CD14-positive monocyte (primary cell): ENCODE measurements at regions not wholly inside any gene's neighbourhood (a gene's known extent, or its start where the extent isn't known, plus 50 kb on each side); places are given as distances from the start of the nearest gene placed in this dataset.
"Not testable (repeated sequence)": the region's sequence is repeated elsewhere in the genome, so short reads cannot be mapped to it uniquely, and the experiment has no call there.

Source experiments
- DNase-seq, 3 donors: peaks; one replicate each; pipeline ENCODE4 v3.0.0-alpha.2; 2011 to 2022
- H2AFZ ChIP-seq: 2 replicates; pipeline ENCODE4 v1.6.0; 2012; ENCODE audit warnings: mild to moderate bottlenecking, low read depth, low read length, inconsistent platforms; ENCODE audit not compliant: insufficient read depth, poor library complexity, severe bottlenecking
- H3K27ac ChIP-seq, 2 donors: 1 replicate in 1 of 2; 2 replicates in 1 of 2; pipeline ENCODE4 v1.5.1; 2012 to 2013; ENCODE audit warnings: low read length in 2 of 2, control low read depth in 1 of 2, inconsistent platforms in 1 of 2, low read depth in 1 of 2, mild to moderate bottlenecking in 1 of 2
- H3K27me3 ChIP-seq, 2 donors: one replicate each; pipeline versions ENCODE4 v1.6.0 to v1.6.1; 2011 to 2013; ENCODE audit warnings: low read length in 2 of 2; ENCODE audit not compliant: control insufficient read depth in 2 of 2, insufficient read depth in 2 of 2
- H3K36me3 ChIP-seq, 2 donors: replicated peaks in 1 of 2; 1 replicate in 1 of 2; 2 replicates in 1 of 2; pipeline versions ENCODE4 v1.5.1 to v1.6.1; 2012 to 2013; ENCODE audit warnings: low read length in 2 of 2, control low read depth in 1 of 2, inconsistent platforms in 1 of 2, mild to moderate bottlenecking in 1 of 2; ENCODE audit not compliant: insufficient read depth in 2 of 2, control insufficient read depth in 1 of 2
- H3K4me1 ChIP-seq, 2 donors: 1 replicate in 1 of 2; 2 replicates in 1 of 2; pipeline versions ENCODE4 v1.5.1 to v1.6.1; 2012 to 2013; ENCODE audit warnings: low read length in 2 of 2, control low read depth in 1 of 2, inconsistent platforms in 1 of 2, mild to moderate bottlenecking in 1 of 2, moderate library complexity in 1 of 2; ENCODE audit not compliant: insufficient read depth in 2 of 2, control insufficient read depth in 1 of 2
- H3K4me2 ChIP-seq: replicated peaks from 2 replicates; pipeline ENCODE3; 2012; ENCODE audit warnings: low read length, moderate library complexity, mild to moderate bottlenecking; ENCODE audit not compliant: poor library complexity, severe bottlenecking; ENCODE audit errors: extremely low read depth
- H3K4me3 ChIP-seq, 3 experiments: fragments of 200-600 bp in 1 of 3; sonication (generic) in 1 of 3; replicated peaks in 1 of 3; 1 replicate in 2 of 3; 2 replicates in 1 of 3; pipeline ENCODE4 v1.5.1; 2011 to 2013; ENCODE audit warnings: low read length in 3 of 3, mild to moderate bottlenecking in 3 of 3, control low read depth in 2 of 3, low read depth in 2 of 3, inconsistent platforms in 1 of 3, moderate library complexity in 1 of 3
- H3K79me2 ChIP-seq: 2 replicates; pipeline ENCODE4 v1.6.0; 2012; ENCODE audit warnings: mild to moderate bottlenecking, control low read depth, inconsistent platforms, low read length, moderate library complexity; ENCODE audit not compliant: insufficient read depth
- H3K9ac ChIP-seq: 2 replicates; pipeline ENCODE4 v1.6.0; 2017; ENCODE audit warnings: low read length, mild to moderate bottlenecking; ENCODE audit not compliant: insufficient read depth, poor library complexity, severe bottlenecking
- H3K9me3 ChIP-seq, 2 donors: replicated peaks in 1 of 2; 1 replicate in 1 of 2; 2 replicates in 1 of 2; pipeline versions ENCODE4 v1.5.1 to v1.6.1; 2012 to 2013; ENCODE audit warnings: low read length in 2 of 2, control low read depth in 1 of 2; ENCODE audit not compliant: control insufficient read depth in 1 of 2, insufficient read depth in 1 of 2
- H4K20me1 ChIP-seq: 2 replicates; pipeline ENCODE4 v1.6.0; 2012; ENCODE audit warnings: mild to moderate bottlenecking, low read length, control low read depth, moderate library complexity; ENCODE audit not compliant: insufficient read depth
- H3K27ac Mint-ChIP-seq, 7 donors: one replicate each; pipeline ENCODE4 v1.8.0; 2020; ENCODE audit warnings: mild to moderate bottlenecking in 7 of 7, mixed read lengths in 7 of 7, moderate library complexity in 6 of 7, inconsistent platforms in 2 of 7
- H3K27me3 Mint-ChIP-seq, 3 donors: one replicate each; pipeline ENCODE4 v1.8.0; 2021 to 2022; ENCODE audit warnings: low read depth in 3 of 3, mild to moderate bottlenecking in 3 of 3, mixed read lengths in 3 of 3, moderate library complexity in 3 of 3, inconsistent platforms in 1 of 3
- H3K36me3 Mint-ChIP-seq, 2 donors: one replicate each; pipeline ENCODE4 v1.8.0; 2020; ENCODE audit warnings: mixed read lengths in 2 of 2, inconsistent platforms in 1 of 2, mild to moderate bottlenecking in 1 of 2
- H3K4me1 Mint-ChIP-seq: one replicate; pipeline ENCODE4 v1.8.0; 2020; ENCODE audit warnings: mild to moderate bottlenecking, mixed read lengths
- H3K4me3 Mint-ChIP-seq, 2 donors: one replicate each; pipeline ENCODE4 v1.8.0; 2020; ENCODE audit warnings: mild to moderate bottlenecking in 2 of 2, mixed read lengths in 2 of 2, moderate library complexity in 1 of 2
- H3K9me3 Mint-ChIP-seq, 7 donors: one replicate each; pipeline ENCODE4 v1.8.0; 2020 to 2022; ENCODE audit warnings: mixed read lengths in 7 of 7, mild to moderate bottlenecking in 6 of 7, moderate library complexity in 6 of 7, inconsistent platforms in 2 of 7
- CTCF ChIP-seq: fragments of 200-600 bp; IDR thresholded peaks from one replicate; pipeline ENCODE4 v1.8.0; 2022; ENCODE audit warnings: antibody characterized with exemption, mild to moderate bottlenecking
- WGBS: methylation state at CpG from one replicate; pipeline ENCODE4 v1.1.5; 2013; ENCODE audit warnings: missing lambda C conversion rate; ENCODE audit not compliant: insufficient coverage; 5-methylcytosine and 5-hydroxymethylcytosine counted together
- intact Hi-C, 2 donors: fragments of 100-400 bp; cut with micrococcal nuclease; formaldehyde crosslinking; loops; one replicate each; pipeline versions ENCODE4 v1.15.0 to v1.15.1; 2023

GRCh38 chr18:30142248-30142647 lies 900.3 kb downstream of the DSC3 start:
- Mint-ChIP-seq H3K36me3 (no peaks in the 10 kb centered on the region), H3K4me3 (no peak overlapping the region)
- H3K4me3 ChIP-seq: no peak overlapping the region

DNA sequence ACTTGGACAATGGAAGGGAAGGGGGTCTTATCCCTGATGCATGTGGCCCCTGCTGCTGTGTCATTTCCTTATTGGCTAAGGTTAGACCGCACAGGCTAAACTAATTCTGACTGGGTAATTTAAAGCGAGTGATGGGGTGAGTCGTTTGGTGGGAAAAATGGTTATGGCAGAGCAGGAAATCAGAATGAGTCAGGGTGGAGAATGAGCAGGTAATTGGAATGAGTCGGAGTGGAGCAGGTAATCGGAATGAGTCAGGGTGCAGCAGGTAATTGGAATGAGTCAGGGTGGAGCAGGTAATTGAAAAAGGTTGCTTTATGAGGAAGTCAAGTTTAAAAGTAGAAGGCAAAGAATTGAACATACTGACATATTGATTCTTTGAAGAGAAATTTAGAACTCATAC lies 901.0 kb downstream of the DSC3 start:
- H3K4me3 Mint-ChIP-seq, DNase-seq: not testable (repeated sequence)

More at GRCh38 chr18:30142248-30142647, 900.3 kb downstream of the DSC3 start:
- Histone ChIP-seq H3K27ac (no peak overlapping the region), H3K27me3 (no peaks in the 10 kb centered on the region), H3K4me2 (no peak overlapping the region), H3K9me3 (peaks cover 26 to 31% of the 10 kb centered on the region in 2 donors), H3K4me1 (no peaks in the 10 kb centered on the region), H3K36me3 (no peaks in the 10 kb centered on the region), H3K79me2 (no peaks in the 10 kb centered on the region), H3K9ac (no peak overlapping the region), H2AFZ (no peak overlapping the region), H4K20me1 (no peaks in the 10 kb centered on the region)
- TF ChIP-seq CTCF: no peak
- intact Hi-C loops: no loop called here
- WGBS: 10% methylated on average over 2 of the region's 4 CpGs
- no peak overlapping the region for H3K27ac Mint-ChIP-seq
- no peaks in the 10 kb centered on the region for H3K4me1 Mint-ChIP-seq
- no peak for DNase-seq
- peaks cover 2 to 22% (median 8%) of the 10 kb centered on the region in 7 donors for H3K9me3 Mint-ChIP-seq
- H3K27me3 Mint-ChIP-seq: no peaks in the 10 kb centered on the region

More for the DNA sequence above, 901.0 kb downstream of the DSC3 start:
- H3K36me3 Mint-ChIP-seq, H3K27ac ChIP-seq, H3K4me1 ChIP-seq, H3K27ac Mint-ChIP-seq, H3K4me3 ChIP-seq, H3K4me2 ChIP-seq, H3K79me2 ChIP-seq, H3K36me3 ChIP-seq, H2AFZ ChIP-seq, H3K9ac ChIP-seq, H3K4me1 Mint-ChIP-seq, H3K27me3 ChIP-seq, intact Hi-C loops, H4K20me1 ChIP-seq, H3K27me3 Mint-ChIP-seq: not testable (repeated sequence)
- H3K9me3 Mint-ChIP-seq: peaks cover 2 to 22% (median 8%) of the 10 kb centered on the region in 7 donors
- peaks cover 26 to 31% of the 10 kb centered on the region in 2 donors for H3K9me3 ChIP-seq
- WGBS: 80% methylated on average over 4 of the region's 5 CpGs
